A549 (cell line): ENCODE measurements at regions not wholly inside any gene's neighbourhood (a gene's known extent, or its start where the extent isn't known, plus 50 kb on each side); places are given as distances from the start of the nearest gene placed in this dataset.

Experiments used
- ATAC-seq, 2 experiments: fragments of 200-7000 bp in 1 of 2; fragments of >200 bp in 1 of 2; cut with Nextera tagmentation in 1 of 2; cut with Tn5 transposase in 1 of 2; 3 replicates each; pipeline versions ENCODE4 v1.8.0 to v1.9.1; 2018 to 2020; ENCODE audit warnings: mild to moderate bottlenecking in 1 of 2, moderate library complexity in 1 of 2
- CTCF ChIA-PET: fragments of 300-600 bp; sonication (Branson Sonifier 250); formaldehyde crosslinking; extraction: SDS; loops from one replicate; lab custom pipeline; 2021; ENCODE audit warnings: antibody characterized with exemption, inconsistent platforms; lab: Yijun Ruan, JAX
- POLR2A ChIA-PET: fragments of 350-600 bp; formaldehyde crosslinking; extraction: SDS; loops from one replicate; lab custom pipeline; 2021; ENCODE audit warnings: antibody characterized with exemption, inconsistent platforms; lab: Yijun Ruan, JAX
- DNase-seq, 2 experiments: peaks; one replicate each; pipeline versions ENCODE4 v3.0.0 to v3.0.0-alpha.2; 2011 to 2016; ENCODE audit warnings: low read depth in 1 of 2, low spot score in 1 of 2
- FAIRE-seq: peaks from 2 replicates; lab custom pipeline; 2011; peaks lifted over from hg19 to GRCh38; lab: Jason Lieb, UNC
- H3K27ac ChIP-seq, 2 experiments: fragments of >200 bp; sonication (Bioruptor Twin); formaldehyde crosslinking; 3 replicates each; pipeline ENCODE4 v1.5.1; 2016 to 2017
- H3K4me1 ChIP-seq: fragments of >200 bp; sonication (Bioruptor Twin); formaldehyde crosslinking; 3 replicates; pipeline ENCODE4 v1.6.1; 2016
- H3K4me2 ChIP-seq: fragments of >200 bp; sonication (Bioruptor Twin); formaldehyde crosslinking; 3 replicates; pipeline ENCODE4 v1.6.1; 2016
- H3K4me3 ChIP-seq: fragments of >200 bp; sonication (Bioruptor Twin); formaldehyde crosslinking; 3 replicates; pipeline ENCODE4 v1.5.1; 2016
- H3K9me3 ChIP-seq: fragments of >200 bp; sonication (Bioruptor Twin); formaldehyde crosslinking; 3 replicates; pipeline ENCODE4 v1.6.1; 2016
- CBX8 ChIP-seq: fragments of 200-600 bp; sonication (generic); IDR thresholded peaks from 2 replicates; pipeline ENCODE4 v1.6.1; 2016
- CHD2 ChIP-seq: fragments of 150-350 bp; IDR thresholded peaks from 2 replicates; pipeline ENCODE4 v1.6.1; 2014; ENCODE audit warnings: low read length; ENCODE audit not compliant: partially characterized antibody
- EHF ChIP-seq: fragments of 250-450 bp; sonication (Bioruptor Pico); IDR thresholded peaks from 2 replicates; pipeline ENCODE4 v1.5.0; 2020; ENCODE audit warnings: mild to moderate bottlenecking
- ESRRA ChIP-seq: fragments of 150-350 bp; IDR thresholded peaks from 2 replicates; pipeline ENCODE4 v1.6.1; 2014; ENCODE audit warnings: mild to moderate bottlenecking, low read length, borderline replicate concordance
- FOXS1 ChIP-seq: fragments of 250-450 bp; sonication (Bioruptor Pico); IDR thresholded peaks from 2 replicates; pipeline ENCODE4 v1.5.0; 2020; ENCODE audit warnings: mild to moderate bottlenecking, moderate library complexity
- HDAC2 ChIP-seq: fragments of 200-600 bp; sonication (generic); IDR thresholded peaks from 2 replicates; pipeline ENCODE4 v1.6.1; 2016
- HEYL ChIP-seq: fragments of 250-450 bp; sonication (Bioruptor Pico); IDR thresholded peaks from 2 replicates; pipeline ENCODE4 v1.8.0; 2021; ENCODE audit warnings: mild to moderate bottlenecking, moderate library complexity
- HOXA7 ChIP-seq: fragments of 250-450 bp; sonication (Bioruptor Pico); IDR thresholded peaks from 2 replicates; pipeline ENCODE4 v1.5.0; 2020; ENCODE audit warnings: mild to moderate bottlenecking, moderate library complexity
- HOXB5 ChIP-seq: fragments of 250-450 bp; sonication (Bioruptor Pico); IDR thresholded peaks from 2 replicates; pipeline ENCODE4 v1.5.0; 2020; ENCODE audit warnings: mild to moderate bottlenecking, moderate library complexity
- JUN ChIP-seq, 2 experiments: fragments of >200 bp; sonication (Bioruptor Twin); formaldehyde crosslinking; IDR thresholded peaks; 2 replicates in 1 of 2; 3 replicates in 1 of 2; pipeline ENCODE4 v1.6.1; 2016 to 2017
- JUNB ChIP-seq: fragments of >200 bp; sonication (Bioruptor Twin); formaldehyde crosslinking; IDR thresholded peaks from 2 replicates; pipeline ENCODE4 v1.6.1; 2016
- MAZ ChIP-seq: fragments of 150-350 bp; IDR thresholded peaks from 2 replicates; pipeline ENCODE4 v1.6.1; 2014; ENCODE audit warnings: antibody characterized with exemption, low read depth, low read length, borderline replicate concordance
- MYC ChIP-seq: IDR thresholded peaks from 2 replicates; pipeline ENCODE4 v1.6.1; 2012; ENCODE audit warnings: mild to moderate bottlenecking, inconsistent platforms, low read length, improper control_type of control experiment, borderline replicate concordance
- NFE2L2 ChIP-seq: fragments of 150-350 bp; conservative IDR thresholded peaks from 2 replicates; pipeline ENCODE4 v1.6.1; 2014; ENCODE audit warnings: low read length
- NPAS2 ChIP-seq: fragments of 250-450 bp; sonication (Bioruptor Pico); IDR thresholded peaks from 2 replicates; pipeline ENCODE4 v1.8.0; 2022; ENCODE audit warnings: mild to moderate bottlenecking, moderate library complexity, borderline replicate concordance
- NR3C1 ChIP-seq: fragments of >200 bp; sonication (Bioruptor Twin); formaldehyde crosslinking; IDR thresholded peaks from 3 replicates; pipeline ENCODE4 v1.6.1; 2017
- POLR2AphosphoS2 ChIP-seq: conservative IDR thresholded peaks from 2 replicates; pipeline ENCODE4 v1.6.1; 2012; ENCODE audit warnings: low read length, improper control_type of control experiment, inconsistent platforms
- RAD21 ChIP-seq, 2 experiments: fragments of >200 bp in 1 of 2; sonication (Bioruptor Twin) in 1 of 2; formaldehyde crosslinking in 1 of 2; IDR thresholded peaks in 1 of 2; conservative IDR thresholded peaks in 1 of 2; 2 replicates in 1 of 2; 3 replicates in 1 of 2; pipeline ENCODE4 v1.6.1; 2012 to 2018; ENCODE audit warnings: inconsistent platforms in 1 of 2
- RARB ChIP-seq: fragments of 250-450 bp; sonication (Bioruptor Pico); IDR thresholded peaks from 2 replicates; pipeline ENCODE4 v1.8.0; 2021; ENCODE audit warnings: mild to moderate bottlenecking, moderate library complexity
- RCOR1 ChIP-seq: fragments of 150-350 bp; IDR thresholded peaks from 2 replicates; pipeline ENCODE4 v1.6.1; 2014; ENCODE audit warnings: antibody characterized with exemption, low read length, low read depth
- RFX5 ChIP-seq: fragments of 450-650 bp; IDR thresholded peaks from 2 replicates; pipeline ENCODE4 v1.7.1; 2014; ENCODE audit warnings: antibody characterized with exemption, mild to moderate bottlenecking, moderate library complexity
- RNF2 ChIP-seq: fragments of 200-600 bp; sonication (generic); IDR thresholded peaks from 2 replicates; pipeline ENCODE4 v1.6.1; 2016; ENCODE audit warnings: low read depth, mild to moderate bottlenecking, antibody characterized with exemption, moderate library complexity, borderline replicate concordance
- SREBF2 ChIP-seq: fragments of 450-650 bp; IDR thresholded peaks from 2 replicates; pipeline ENCODE4 v1.6.1; 2014; ENCODE audit warnings: mild to moderate bottlenecking, moderate library complexity
- TFCP2L1 ChIP-seq: fragments of 250-450 bp; sonication (Bioruptor Pico); IDR thresholded peaks from 2 replicates; pipeline ENCODE4 v1.5.0; 2021; ENCODE audit warnings: mild to moderate bottlenecking
- ZC3H11A ChIP-seq: fragments of 450-650 bp; IDR thresholded peaks from 2 replicates; pipeline ENCODE4 v1.6.1; 2014; ENCODE audit warnings: antibody characterized with exemption, mild to moderate bottlenecking
- WGBS: methylation state at CpG from one replicate; pipeline ENCODE4 v1.1.6; 2017; ENCODE audit errors: missing lambda C conversion rate; 5-methylcytosine and 5-hydroxymethylcytosine counted together
- TF ChIP-seq, protein P1 (sequence below): fragments of 450-650 bp; IDR thresholded peaks from 2 replicates; pipeline ENCODE4 v1.6.1; 2014; ENCODE audit warnings: antibody characterized with exemption
- TF ChIP-seq, protein P2 (sequence below): fragments of 200-600 bp; sonication (generic); IDR thresholded peaks from 2 replicates; pipeline ENCODE4 v1.6.1; 2016; ENCODE audit warnings: antibody characterized with exemption, mild to moderate bottlenecking, moderate library complexity
- TF ChIP-seq, protein P3 (sequence below): IDR thresholded peaks from 2 replicates; pipeline ENCODE4 v1.6.1; 2012
- TF ChIP-seq, protein P4 (sequence below): IDR thresholded peaks from 2 replicates; pipeline ENCODE4 v1.6.1; 2012; ENCODE audit warnings: low read depth, borderline replicate concordance
- TF ChIP-seq, protein P5 (sequence below): fragments of 250-450 bp; sonication (Bioruptor Pico); IDR thresholded peaks from 2 replicates; pipeline ENCODE4 v1.5.0; 2020; ENCODE audit warnings: low read depth, mild to moderate bottlenecking, moderate library complexity

DNA sequence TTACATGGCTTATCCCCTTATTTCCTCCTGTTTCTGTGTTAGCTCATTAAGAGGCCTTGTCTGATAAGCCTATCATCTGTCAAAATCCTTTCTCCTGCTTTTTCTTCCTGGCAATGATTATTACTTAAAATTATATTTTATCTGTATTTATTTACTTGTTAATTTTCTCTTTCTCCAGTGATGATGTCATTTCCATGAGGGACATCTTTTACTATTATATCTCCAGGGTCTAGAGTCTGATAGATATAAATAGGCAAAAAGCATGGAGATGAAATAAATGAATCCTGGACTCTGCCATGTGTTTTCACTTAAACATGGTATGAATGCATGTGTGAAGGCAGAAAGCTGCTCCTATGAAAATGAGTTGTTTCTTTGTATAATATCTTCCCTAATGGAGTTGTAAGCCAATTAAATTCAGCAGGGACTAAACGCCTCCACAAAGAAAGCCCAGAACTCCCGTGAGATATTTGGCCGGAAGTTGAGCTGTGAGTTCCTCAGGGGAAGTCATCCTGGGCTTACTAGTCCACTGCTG lies 375.2 kb downstream of the TUSC7 start:
- FAIRE-seq (no peak), DNase-seq (no peak), ATAC-seq (no peak)
- H3K4me1 ChIP-seq = no peaks in the 10 kb centered on the region
- POLR2A ChIA-PET = no interaction called here
- H3K4me2 ChIP-seq = no peak overlapping the region
- no peak overlapping the region for H3K27ac ChIP-seq
- no peaks in the 10 kb centered on the region for H3K9me3 ChIP-seq
- no peak overlapping the region for H3K4me3 ChIP-seq
- 24% methylated on average over 3 of the region's 3 CpGs for WGBS
- CTCF ChIA-PET = no interaction called here
- no peak for TF ChIP-seq JUNB
- TF ChIP-seq, protein P1, sequence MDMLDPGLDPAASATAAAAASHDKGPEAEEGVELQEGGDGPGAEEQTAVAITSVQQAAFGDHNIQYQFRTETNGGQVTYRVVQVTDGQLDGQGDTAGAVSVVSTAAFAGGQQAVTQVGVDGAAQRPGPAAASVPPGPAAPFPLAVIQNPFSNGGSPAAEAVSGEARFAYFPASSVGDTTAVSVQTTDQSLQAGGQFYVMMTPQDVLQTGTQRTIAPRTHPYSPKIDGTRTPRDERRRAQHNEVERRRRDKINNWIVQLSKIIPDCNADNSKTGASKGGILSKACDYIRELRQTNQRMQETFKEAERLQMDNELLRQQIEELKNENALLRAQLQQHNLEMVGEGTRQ = no peak
- TF ChIP-seq MAZ = no peak
- TF ChIP-seq HEYL = no peak
- TF ChIP-seq NFE2L2 = no peak
- no peak for TF ChIP-seq NPAS2
- no peak for TF ChIP-seq ZC3H11A
- TF ChIP-seq CHD2 = no peak
- TF ChIP-seq CBX8 = no peak
- TF ChIP-seq, protein P2, sequence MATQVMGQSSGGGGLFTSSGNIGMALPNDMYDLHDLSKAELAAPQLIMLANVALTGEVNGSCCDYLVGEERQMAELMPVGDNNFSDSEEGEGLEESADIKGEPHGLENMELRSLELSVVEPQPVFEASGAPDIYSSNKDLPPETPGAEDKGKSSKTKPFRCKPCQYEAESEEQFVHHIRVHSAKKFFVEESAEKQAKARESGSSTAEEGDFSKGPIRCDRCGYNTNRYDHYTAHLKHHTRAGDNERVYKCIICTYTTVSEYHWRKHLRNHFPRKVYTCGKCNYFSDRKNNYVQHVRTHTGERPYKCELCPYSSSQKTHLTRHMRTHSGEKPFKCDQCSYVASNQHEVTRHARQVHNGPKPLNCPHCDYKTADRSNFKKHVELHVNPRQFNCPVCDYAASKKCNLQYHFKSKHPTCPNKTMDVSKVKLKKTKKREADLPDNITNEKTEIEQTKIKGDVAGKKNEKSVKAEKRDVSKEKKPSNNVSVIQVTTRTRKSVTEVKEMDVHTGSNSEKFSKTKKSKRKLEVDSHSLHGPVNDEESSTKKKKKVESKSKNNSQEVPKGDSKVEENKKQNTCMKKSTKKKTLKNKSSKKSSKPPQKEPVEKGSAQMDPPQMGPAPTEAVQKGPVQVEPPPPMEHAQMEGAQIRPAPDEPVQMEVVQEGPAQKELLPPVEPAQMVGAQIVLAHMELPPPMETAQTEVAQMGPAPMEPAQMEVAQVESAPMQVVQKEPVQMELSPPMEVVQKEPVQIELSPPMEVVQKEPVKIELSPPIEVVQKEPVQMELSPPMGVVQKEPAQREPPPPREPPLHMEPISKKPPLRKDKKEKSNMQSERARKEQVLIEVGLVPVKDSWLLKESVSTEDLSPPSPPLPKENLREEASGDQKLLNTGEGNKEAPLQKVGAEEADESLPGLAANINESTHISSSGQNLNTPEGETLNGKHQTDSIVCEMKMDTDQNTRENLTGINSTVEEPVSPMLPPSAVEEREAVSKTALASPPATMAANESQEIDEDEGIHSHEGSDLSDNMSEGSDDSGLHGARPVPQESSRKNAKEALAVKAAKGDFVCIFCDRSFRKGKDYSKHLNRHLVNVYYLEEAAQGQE = no peak
- TF ChIP-seq NR3C1 = no peak
- TF ChIP-seq, protein P3, sequence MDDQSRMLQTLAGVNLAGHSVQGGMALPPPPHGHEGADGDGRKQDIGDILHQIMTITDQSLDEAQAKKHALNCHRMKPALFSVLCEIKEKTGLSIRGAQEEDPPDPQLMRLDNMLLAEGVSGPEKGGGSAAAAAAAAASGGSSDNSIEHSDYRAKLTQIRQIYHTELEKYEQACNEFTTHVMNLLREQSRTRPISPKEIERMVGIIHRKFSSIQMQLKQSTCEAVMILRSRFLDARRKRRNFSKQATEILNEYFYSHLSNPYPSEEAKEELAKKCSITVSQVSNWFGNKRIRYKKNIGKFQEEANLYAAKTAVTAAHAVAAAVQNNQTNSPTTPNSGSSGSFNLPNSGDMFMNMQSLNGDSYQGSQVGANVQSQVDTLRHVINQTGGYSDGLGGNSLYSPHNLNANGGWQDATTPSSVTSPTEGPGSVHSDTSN = no peak
- TF ChIP-seq FOXS1 = no peak

DNA sequence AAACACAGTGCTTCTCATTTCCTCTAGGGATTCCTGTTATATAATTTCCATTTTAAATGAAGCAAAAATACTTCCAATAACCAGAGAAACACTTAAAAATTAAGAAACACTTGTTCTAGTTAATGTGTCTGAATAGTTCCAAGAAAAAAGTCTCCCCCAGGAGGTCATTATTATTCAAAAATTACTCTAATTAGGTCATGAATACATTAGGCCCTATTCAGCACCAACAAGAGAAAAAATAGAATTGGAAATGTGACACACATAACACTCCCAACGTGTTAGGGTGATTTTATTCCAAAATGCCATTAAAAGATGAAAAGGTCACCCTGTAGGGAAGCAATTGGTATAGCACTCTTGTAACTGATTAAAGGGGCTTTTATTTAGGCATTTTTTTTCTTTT lies 382.1 kb downstream of the TUSC7 start:
- no peak for FAIRE-seq
- TF ChIP-seq RCOR1 (no peak), JUN (IDR thresholded peaks at IDR 0.05) (no peak), RFX5 (no peak), MYC (no peak), RARB (CRISPR knock-in tag) (no peak), NFE2L2 (no peak), RNF2 (no peak)
- ChIA-PET CTCF (no interaction called here), POLR2A (no interaction called here)
- no peaks in the 10 kb centered on the region for H3K9me3 ChIP-seq
- no peak for ATAC-seq
- H3K4me2 ChIP-seq = no peak overlapping the region
- DNase-seq = no peak
- H3K4me1 ChIP-seq = no peaks in the 10 kb centered on the region
- no peak overlapping the region for H3K4me3 ChIP-seq
- no peak overlapping the region for H3K27ac ChIP-seq
- WGBS = 2% methylated on average over 1 of the region's 1 CpG

DNA sequence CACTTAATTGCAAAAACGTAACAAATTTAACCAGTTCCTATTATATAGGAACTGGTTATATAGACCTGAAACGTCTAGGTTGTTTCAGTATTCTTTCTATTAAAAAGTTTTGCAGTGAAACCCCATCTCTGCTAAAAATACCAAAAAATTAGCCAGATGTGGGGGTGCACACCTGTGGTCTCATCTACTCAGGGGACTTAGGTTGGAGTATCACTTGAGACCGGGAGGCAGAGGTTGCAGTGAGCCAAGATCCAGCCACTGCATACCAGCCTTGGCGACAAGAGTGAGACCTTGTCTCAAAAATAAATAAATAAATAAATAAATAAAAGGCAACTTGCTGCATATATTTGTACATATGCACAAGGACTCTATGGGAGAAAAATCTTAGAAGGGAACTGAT lies 387.0 kb downstream of the TUSC7 start:
- H3K4me2 ChIP-seq = no peak overlapping the region
- no peak for DNase-seq
- CTCF ChIA-PET = interaction anchor here (0.6 kb wide), 1 partner anchor 177 kb away, joined by 3 read pairs; no protein-coding TSS in a partner anchor
- no peaks in the 10 kb centered on the region for H3K9me3 ChIP-seq
- no peak overlapping the region for H3K4me3 ChIP-seq
- WGBS = 30% methylated on average over 4 of the region's 4 CpGs
- POLR2A ChIA-PET = no interaction called here
- H3K4me1 ChIP-seq = no peaks in the 10 kb centered on the region
- ATAC-seq = no peak
- H3K27ac ChIP-seq = no peak overlapping the region
- no peak for FAIRE-seq
- TF ChIP-seq HOXB5 (CRISPR knock-in tag) (no peak), HDAC2 (no peak), EHF (CRISPR knock-in tag) (no peak), RAD21 (conservative IDR thresholded peaks at IDR 0.05 in 1 of 2, IDR thresholded peaks at IDR 0.05 in 1 of 2) (no peak), HOXA7 (no peak), TFCP2L1 (CRISPR knock-in tag) (no peak), POLR2AphosphoS2 (no peak), SREBF2 (no peak), ESRRA (no peak), NR3C1 (no peak)
- TF ChIP-seq, protein P4, sequence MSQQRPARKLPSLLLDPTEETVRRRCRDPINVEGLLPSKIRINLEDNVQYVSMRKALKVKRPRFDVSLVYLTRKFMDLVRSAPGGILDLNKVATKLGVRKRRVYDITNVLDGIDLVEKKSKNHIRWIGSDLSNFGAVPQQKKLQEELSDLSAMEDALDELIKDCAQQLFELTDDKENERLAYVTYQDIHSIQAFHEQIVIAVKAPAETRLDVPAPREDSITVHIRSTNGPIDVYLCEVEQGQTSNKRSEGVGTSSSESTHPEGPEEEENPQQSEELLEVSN = no peak
- TF ChIP-seq, protein P5, sequence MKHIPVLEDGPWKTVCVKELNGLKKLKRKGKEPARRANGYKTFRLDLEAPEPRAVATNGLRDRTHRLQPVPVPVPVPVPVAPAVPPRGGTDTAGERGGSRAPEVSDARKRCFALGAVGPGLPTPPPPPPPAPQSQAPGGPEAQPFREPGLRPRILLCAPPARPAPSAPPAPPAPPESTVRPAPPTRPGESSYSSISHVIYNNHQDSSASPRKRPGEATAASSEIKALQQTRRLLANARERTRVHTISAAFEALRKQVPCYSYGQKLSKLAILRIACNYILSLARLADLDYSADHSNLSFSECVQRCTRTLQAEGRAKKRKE (CRISPR knock-in tag) = no peak
